ENCODE measurements at regions not wholly inside any gene's neighbourhood (a gene's known extent, or its start where the extent isn't known, plus 50 kb on each side); places are given as distances from the start of the nearest gene placed in this dataset.

DNA sequence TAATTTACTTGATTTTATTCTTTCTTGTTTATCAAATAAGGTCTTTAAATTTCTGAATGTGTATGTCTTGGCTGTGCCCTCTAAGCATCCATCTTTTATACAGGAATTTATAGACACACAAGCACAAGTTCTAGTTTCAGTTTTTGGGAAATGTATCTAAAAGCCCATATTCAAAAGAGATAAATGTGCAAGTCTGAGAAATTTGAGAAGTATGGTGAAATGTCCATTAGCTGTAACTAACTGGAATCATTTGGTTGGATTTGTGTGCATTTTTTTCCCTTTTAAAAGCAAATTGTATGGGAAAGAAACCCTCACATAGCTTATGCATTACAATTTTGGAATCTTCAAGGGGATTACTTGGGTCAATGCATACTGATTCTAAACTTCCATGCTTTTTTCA lies 532.0 kb downstream of the KLF5 start:
- no peak for TF ChIP-seq EZH2 (IDR thresholded peaks at IDR 0.05; ENCODE audit: low read length, unreplicated experiment)
- no peak for TF ChIP-seq CTCF (conservative IDR thresholded peaks at IDR 0.05; ENCODE audit: low read depth, low read length)
- TF ChIP-seq EZH2phosphoT487 (IDR thresholded peaks at IDR 0.05; ENCODE audit: borderline replicate concordance, low read length), result no peak
- Histone ChIP-seq H2AFZ (ENCODE audit: low read length) (no peak overlapping the region), H3K4me2 (ENCODE audit: low read length) (no peak overlapping the region), H3K9ac (ENCODE audit: low read length) (no peak overlapping the region), H3K27ac (ENCODE audit: low read length) (no peak overlapping the region), H3F3A (ENCODE audit: low read length, unreplicated experiment) (no peaks in the 10 kb centered on the region), H3K27me3 (ENCODE audit: low read length) (no peaks in the 10 kb centered on the region), H3K4me3 (ENCODE audit: low read length) (no peak overlapping the region), H3K9me3 (ENCODE audit: low read length) (no peaks in the 10 kb centered on the region), H3K79me2 (ENCODE audit: low read length) (no peaks in the 10 kb centered on the region), H3K4me1 (ENCODE audit: insufficient read depth, low read length) (no peaks in the 10 kb centered on the region), H3K36me3 (ENCODE audit: low read depth, low read length) (no peaks in the 10 kb centered on the region), H3K9me2 (replicated peaks; ENCODE audit: low read length) (no peaks in the 10 kb centered on the region), H4K20me1 (ENCODE audit: low read length) (no peaks in the 10 kb centered on the region)
- ATAC-seq (no peak), DNase-seq (no peak)
- intact Hi-C loops (cut with micrococcal nuclease), result loop anchor here (10.0 kb wide), 1 partner anchor 126 kb away; no protein-coding TSS in a partner anchor
- ChIA-PET CTCF (no interaction called here), POLR2A (ENCODE audit: unreplicated experiment) (interaction anchor here (0.5 to 0.6 kb wide), 2 partner anchors 21 to 27 kb away, joined by 3 to 4 read pairs; no protein-coding TSS in a partner anchor)
- BruUV-seq (replicated peaks), result no TSS peak

- Histone ChIP-seq H3K9ac (ENCODE audit: low read length) (no peak overlapping the region), H3K4me2 (ENCODE audit: low read length) (no peak overlapping the region), H3F3A (ENCODE audit: low read length, unreplicated experiment) (no peaks in the 10 kb centered on the region), H2AFZ (ENCODE audit: low read length) (no peak overlapping the region), H3K9me3 (ENCODE audit: low read length) (no peaks in the 10 kb centered on the region), H3K79me2 (ENCODE audit: low read length) (no peaks in the 10 kb centered on the region), H3K9me2 (replicated peaks; ENCODE audit: low read length) (no peaks in the 10 kb centered on the region), H3K27ac (ENCODE audit: low read length) (no peak overlapping the region), H3K27me3 (ENCODE audit: low read length) (no peaks in the 10 kb centered on the region), H3K4me1 (ENCODE audit: insufficient read depth, low read length) (no peaks in the 10 kb centered on the region), H4K20me1 (ENCODE audit: low read length) (no peaks in the 10 kb centered on the region), H3K36me3 (ENCODE audit: low read depth, low read length) (no peaks in the 10 kb centered on the region), H3K4me3 (ENCODE audit: low read length) (no peak overlapping the region)
- BruUV-seq (replicated peaks), result no TSS peak
- POLR2A ChIA-PET (ENCODE audit: unreplicated experiment), result no interaction called here
- CTCF ChIA-PET, result no interaction called here
- no peak for DNase-seq
- TF ChIP-seq EZH2 (IDR thresholded peaks at IDR 0.05; ENCODE audit: low read length, unreplicated experiment), result no peak
- intact Hi-C loops (cut with micrococcal nuclease), result no loop called here
- no peak for ATAC-seq
Measured at GRCh38 chr13:73585236-73585635, 526.4 kb downstream of the KLF5 start.

DNA sequence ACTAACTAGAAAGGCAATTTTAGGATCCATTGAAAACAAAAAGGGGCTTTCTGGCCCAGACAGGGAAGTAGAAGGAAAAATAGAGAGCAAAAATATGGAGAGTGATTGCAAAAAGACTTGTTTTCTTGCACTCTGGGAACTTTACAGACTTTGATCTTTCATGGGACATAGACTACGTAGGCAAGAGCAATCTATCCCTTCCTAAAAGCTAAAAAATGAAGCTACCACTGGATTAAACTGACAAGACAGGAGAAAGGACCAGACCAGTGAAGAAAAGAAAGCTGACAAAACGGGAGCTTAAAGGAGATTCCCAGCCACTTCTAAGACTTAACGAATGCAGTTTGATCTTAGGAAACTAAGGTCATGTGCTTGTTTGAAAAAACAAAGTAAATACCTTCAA lies 524.5 kb downstream of the KLF5 start:
- no peak for ATAC-seq

More for the DNA sequence above, 524.5 kb downstream of the KLF5 start:
- Histone ChIP-seq H3K4me2 (ENCODE audit: low read length) (no peak overlapping the region), H3K9ac (ENCODE audit: low read length) (no peak overlapping the region), H3F3A (ENCODE audit: low read length, unreplicated experiment) (no peaks in the 10 kb centered on the region), H3K27ac (ENCODE audit: low read length) (no peak overlapping the region), H3K4me3 (ENCODE audit: low read length) (no peak overlapping the region), H3K9me3 (ENCODE audit: low read length) (no peaks in the 10 kb centered on the region), H3K4me1 (ENCODE audit: insufficient read depth, low read length) (no peaks in the 10 kb centered on the region), H2AFZ (ENCODE audit: low read length) (no peak overlapping the region), H4K20me1 (ENCODE audit: low read length) (no peaks in the 10 kb centered on the region), H3K27me3 (ENCODE audit: low read length) (no peaks in the 10 kb centered on the region), H3K9me2 (replicated peaks; ENCODE audit: low read length) (no peaks in the 10 kb centered on the region), H3K79me2 (ENCODE audit: low read length) (no peaks in the 10 kb centered on the region), H3K36me3 (ENCODE audit: low read depth, low read length) (no peaks in the 10 kb centered on the region)
- CTCF ChIA-PET, result no interaction called here
- TF ChIP-seq EZH2phosphoT487 (IDR thresholded peaks at IDR 0.05; ENCODE audit: borderline replicate concordance, low read length) (no peak), CTCF (conservative IDR thresholded peaks at IDR 0.05; ENCODE audit: low read depth, low read length) (no peak), EZH2 (IDR thresholded peaks at IDR 0.05; ENCODE audit: low read length, unreplicated experiment) (no peak)
- BruUV-seq (replicated peaks), result no TSS peak
- POLR2A ChIA-PET (ENCODE audit: unreplicated experiment), result no interaction called here
- DNase-seq, result no peak
- intact Hi-C loops (cut with micrococcal nuclease), result no loop called here

All from PC-3 (cell line).